Activated CD8-positive, alpha-beta T cell treated with anti-CD3 and anti-CD28 coated beads for 36 hours (primary cell): ENCODE measurements at regions not wholly inside any gene's neighbourhood (a gene's known extent, or its start where the extent isn't known, plus 50 kb on each side); places are given as distances from the start of the nearest gene placed in this dataset.

Source experiments
- ATAC-seq: fragments of 200-7000 bp; cut with Tn5 transposase; one replicate; pipeline ENCODE4 v1.10.0; 2021; ENCODE audit warnings: mild to moderate bottlenecking, moderate library complexity
- CTCF ChIA-PET: fragments of 350-600 bp; sonication (Branson Sonifier 250); formaldehyde crosslinking; loops from one replicate; lab custom pipeline; 2021; ENCODE audit warnings: antibody characterized with exemption; lab: Charles Lee
- POLR2A ChIA-PET: fragments of 350-600 bp; sonication (Branson Sonifier 250); formaldehyde crosslinking; loops from one replicate; lab custom pipeline; 2021; ENCODE audit warnings: antibody characterized with exemption; lab: Charles Lee
- DNase-seq: peaks from one replicate; pipeline ENCODE4 v3.0.0-alpha.2; 2020
- H3K27ac Mint-ChIP-seq: one replicate; pipeline ENCODE4 v1.8.0; 2021; ENCODE audit warnings: mild to moderate bottlenecking, mixed read lengths
- H3K27me3 Mint-ChIP-seq: one replicate; pipeline ENCODE4 v1.8.0; 2021; ENCODE audit warnings: mixed read lengths
- H3K36me3 Mint-ChIP-seq: one replicate; pipeline ENCODE4 v1.8.0; 2021; ENCODE audit warnings: low read depth, mixed read lengths
- H3K4me1 Mint-ChIP-seq: one replicate; pipeline ENCODE4 v1.8.0; 2021; ENCODE audit warnings: low read depth, mixed read lengths
- H3K4me3 Mint-ChIP-seq: one replicate; pipeline ENCODE4 v1.8.0; 2021; ENCODE audit warnings: mild to moderate bottlenecking, moderate library complexity, mixed read lengths
- H3K9me3 Mint-ChIP-seq: one replicate; pipeline ENCODE4 v1.8.0; 2021; ENCODE audit warnings: mixed read lengths
- intact Hi-C: fragments of 100-400 bp; cut with micrococcal nuclease; formaldehyde crosslinking; loops from one replicate; pipeline ENCODE4 v1.10.0; 2022
- TF ChIP-seq, protein P1 (sequence below): fragments of 200-600 bp; IDR thresholded peaks from one replicate; pipeline ENCODE4 v1.8.0; 2022; ENCODE audit warnings: antibody characterized with exemption, mild to moderate bottlenecking

GRCh38 chr22:44615146-44615545, 86.9 kb upstream of the PRR5 start:
- ATAC-seq = no peak
- intact Hi-C loops = no loop called here
- Mint-ChIP-seq H3K27me3 (no peaks in the 10 kb centered on the region), H3K27ac (no peak overlapping the region), H3K4me1 (no peaks in the 10 kb centered on the region), H3K36me3 (peaks cover 2% of the 10 kb centered on the region), H3K9me3 (peaks cover 29% of the 10 kb centered on the region), H3K4me3 (no peak overlapping the region)
- POLR2A ChIA-PET = no interaction called here
- TF ChIP-seq, protein P1, sequence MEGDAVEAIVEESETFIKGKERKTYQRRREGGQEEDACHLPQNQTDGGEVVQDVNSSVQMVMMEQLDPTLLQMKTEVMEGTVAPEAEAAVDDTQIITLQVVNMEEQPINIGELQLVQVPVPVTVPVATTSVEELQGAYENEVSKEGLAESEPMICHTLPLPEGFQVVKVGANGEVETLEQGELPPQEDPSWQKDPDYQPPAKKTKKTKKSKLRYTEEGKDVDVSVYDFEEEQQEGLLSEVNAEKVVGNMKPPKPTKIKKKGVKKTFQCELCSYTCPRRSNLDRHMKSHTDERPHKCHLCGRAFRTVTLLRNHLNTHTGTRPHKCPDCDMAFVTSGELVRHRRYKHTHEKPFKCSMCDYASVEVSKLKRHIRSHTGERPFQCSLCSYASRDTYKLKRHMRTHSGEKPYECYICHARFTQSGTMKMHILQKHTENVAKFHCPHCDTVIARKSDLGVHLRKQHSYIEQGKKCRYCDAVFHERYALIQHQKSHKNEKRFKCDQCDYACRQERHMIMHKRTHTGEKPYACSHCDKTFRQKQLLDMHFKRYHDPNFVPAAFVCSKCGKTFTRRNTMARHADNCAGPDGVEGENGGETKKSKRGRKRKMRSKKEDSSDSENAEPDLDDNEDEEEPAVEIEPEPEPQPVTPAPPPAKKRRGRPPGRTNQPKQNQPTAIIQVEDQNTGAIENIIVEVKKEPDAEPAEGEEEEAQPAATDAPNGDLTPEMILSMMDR = no peak
- no peak for DNase-seq
- CTCF ChIA-PET = no interaction called here

- H3K4me1 Mint-ChIP-seq = no peaks in the 10 kb centered on the region
- H3K27ac Mint-ChIP-seq = no peak overlapping the region
- DNase-seq = no peak
- ChIA-PET POLR2A (no interaction called here), CTCF (no interaction called here)
- intact Hi-C loops = no loop called here
- peaks cover 2% of the 10 kb centered on the region for H3K36me3 Mint-ChIP-seq
- no peaks in the 10 kb centered on the region for H3K27me3 Mint-ChIP-seq
- TF ChIP-seq, protein P1 = no peak
- no peak overlapping the region for H3K4me3 Mint-ChIP-seq
- H3K9me3 Mint-ChIP-seq = peaks cover 30% of the 10 kb centered on the region
- no peak for ATAC-seq
Observed at GRCh38 chr22:44613196-44613595, 88.8 kb upstream of the PRR5 start.

GRCh38 chr22:44611880-44612496, 90.0 kb upstream of the PRR5 start:
- DNase-seq = no peak
- no peaks in the 10 kb centered on the region for H3K27me3 Mint-ChIP-seq
- no peaks in the 10 kb centered on the region for H3K4me1 Mint-ChIP-seq
- CTCF ChIA-PET = no interaction called here
- POLR2A ChIA-PET = no interaction called here
- no peak for ATAC-seq
- TF ChIP-seq, protein P1 = no peak
- peaks cover 30% of the 10 kb centered on the region for H3K9me3 Mint-ChIP-seq
- H3K36me3 Mint-ChIP-seq = peaks cover 2% of the 10 kb centered on the region
- no peak overlapping the region for H3K27ac Mint-ChIP-seq
- H3K4me3 Mint-ChIP-seq = no peak overlapping the region
- intact Hi-C loops = no loop called here

- ATAC-seq (no peak), DNase-seq (no peak)
- peaks cover 2% of the 10 kb centered on the region for H3K36me3 Mint-ChIP-seq
- ChIA-PET POLR2A (no interaction called here), CTCF (interaction anchor here (0.9 kb wide), 1 partner anchor 167 kb away, joined by 3 read pairs; no protein-coding TSS in a partner anchor)
- peaks cover 5% of the 10 kb centered on the region for H3K27me3 Mint-ChIP-seq
- no peak overlapping the region for H3K4me3 Mint-ChIP-seq
- TF ChIP-seq, protein P1 = no peak
- intact Hi-C loops = no loop called here
- no peak overlapping the region for H3K27ac Mint-ChIP-seq
- no peaks in the 10 kb centered on the region for H3K4me1 Mint-ChIP-seq
- peaks cover 24% of the 10 kb centered on the region for H3K9me3 Mint-ChIP-seq
Observed at GRCh38 chr22:44610071-44610470, 91.9 kb upstream of the PRR5 start.

- CTCF ChIA-PET = interaction anchor here (0.9 kb wide), 1 partner anchor 167 kb away, joined by 3 read pairs; no protein-coding TSS in a partner anchor
- Mint-ChIP-seq H3K9me3 (peaks cover 21% of the 10 kb centered on the region), H3K4me1 (no peaks in the 10 kb centered on the region), H3K27ac (no peak overlapping the region), H3K36me3 (peaks cover 2% of the 10 kb centered on the region), H3K4me3 (no peak overlapping the region), H3K27me3 (peaks cover 8% of the 10 kb centered on the region)
- ATAC-seq (no peak), DNase-seq (no peak)
- TF ChIP-seq, protein P1 = no peak
- intact Hi-C loops = no loop called here
- POLR2A ChIA-PET = no interaction called here
Observed at GRCh38 chr22:44609400-44609988, 92.5 kb upstream of the PRR5 start.
